Liver (tissue), 3 donors: ENCODE measurements at regions not wholly inside any gene's neighbourhood (a gene's known extent, or its start where the extent isn't known, plus 50 kb on each side); places are given as distances from the start of the nearest gene placed in this dataset.

ENCODE experiments used
- CTCF ChIP-seq: fragments of 150-350 bp; IDR thresholded peaks from 2 replicates; pipeline ENCODE4 v1.5.1; 2017; ENCODE audit warnings: improper control_type of control experiment, low read depth, low read length; ENCODE audit not compliant: missing input control
- EGR1 ChIP-seq, 2 donors: IDR thresholded peaks; 2 replicates each; pipeline ENCODE4 v1.6.1; 2016 to 2018; ENCODE audit warnings: antibody characterized with exemption in 2 of 2, low read depth in 2 of 2
- JUND ChIP-seq, 2 donors: IDR thresholded peaks; 2 replicates each; pipeline ENCODE4 v1.6.1; 2016; ENCODE audit warnings: antibody characterized with exemption in 2 of 2
- MAX ChIP-seq: IDR thresholded peaks from 2 replicates; pipeline ENCODE4 v1.6.1; 2016; ENCODE audit warnings: antibody characterized with exemption
- REST ChIP-seq: IDR thresholded peaks from 2 replicates; pipeline ENCODE4 v1.6.1; 2016; ENCODE audit warnings: antibody characterized with exemption, mild to moderate bottlenecking
- donor health status: healthy.
- donor health status: healthy.

GRCh38 chr15:78695046-78695671, 54.1 kb upstream of the CHRNB4 start:
- TF ChIP-seq CTCF, result no peak
- TF ChIP-seq REST, result no peak
- TF ChIP-seq MAX, result no peak
- no peak for TF ChIP-seq EGR1 (IDR thresholded peaks at IDR 0.05; ENCODE audit: low read depth in 2 of 2)
- no peak for TF ChIP-seq JUND (IDR thresholded peaks at IDR 0.05)
